ENCODE measurements at regions not wholly inside any gene's neighbourhood (a gene's known extent, or its start where the extent isn't known, plus 50 kb on each side); places are given as distances from the start of the nearest gene placed in this dataset.

DNA sequence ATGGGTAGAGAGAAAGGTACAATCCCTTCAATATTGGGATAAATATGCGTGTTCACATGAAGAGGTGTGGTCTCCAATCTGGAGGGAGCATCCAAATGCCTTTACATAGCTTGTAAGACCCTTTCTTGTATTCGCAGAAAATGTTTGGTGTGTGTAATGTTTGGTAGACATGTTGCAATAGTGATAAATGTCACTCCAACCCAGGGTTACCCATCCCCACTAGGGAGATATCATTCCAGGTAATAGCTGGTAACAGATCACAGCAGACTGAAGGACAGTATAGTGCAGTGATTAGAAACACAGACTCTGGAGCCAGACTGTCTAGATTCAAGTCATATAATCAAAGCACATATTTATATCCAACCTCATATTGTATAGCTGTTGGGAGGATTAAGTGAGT, 733.6 kb upstream of the TBX3 start:
- TF ChIP-seq ZFP30 (CRISPR knock-in tag; IDR thresholded peaks at IDR 0.05) = no peak
- no peak for TF ChIP-seq PATZ1 (CRISPR knock-in tag; IDR thresholded peaks at IDR 0.05; ENCODE audit: borderline replicate concordance)
- TF ChIP-seq, protein P1, sequence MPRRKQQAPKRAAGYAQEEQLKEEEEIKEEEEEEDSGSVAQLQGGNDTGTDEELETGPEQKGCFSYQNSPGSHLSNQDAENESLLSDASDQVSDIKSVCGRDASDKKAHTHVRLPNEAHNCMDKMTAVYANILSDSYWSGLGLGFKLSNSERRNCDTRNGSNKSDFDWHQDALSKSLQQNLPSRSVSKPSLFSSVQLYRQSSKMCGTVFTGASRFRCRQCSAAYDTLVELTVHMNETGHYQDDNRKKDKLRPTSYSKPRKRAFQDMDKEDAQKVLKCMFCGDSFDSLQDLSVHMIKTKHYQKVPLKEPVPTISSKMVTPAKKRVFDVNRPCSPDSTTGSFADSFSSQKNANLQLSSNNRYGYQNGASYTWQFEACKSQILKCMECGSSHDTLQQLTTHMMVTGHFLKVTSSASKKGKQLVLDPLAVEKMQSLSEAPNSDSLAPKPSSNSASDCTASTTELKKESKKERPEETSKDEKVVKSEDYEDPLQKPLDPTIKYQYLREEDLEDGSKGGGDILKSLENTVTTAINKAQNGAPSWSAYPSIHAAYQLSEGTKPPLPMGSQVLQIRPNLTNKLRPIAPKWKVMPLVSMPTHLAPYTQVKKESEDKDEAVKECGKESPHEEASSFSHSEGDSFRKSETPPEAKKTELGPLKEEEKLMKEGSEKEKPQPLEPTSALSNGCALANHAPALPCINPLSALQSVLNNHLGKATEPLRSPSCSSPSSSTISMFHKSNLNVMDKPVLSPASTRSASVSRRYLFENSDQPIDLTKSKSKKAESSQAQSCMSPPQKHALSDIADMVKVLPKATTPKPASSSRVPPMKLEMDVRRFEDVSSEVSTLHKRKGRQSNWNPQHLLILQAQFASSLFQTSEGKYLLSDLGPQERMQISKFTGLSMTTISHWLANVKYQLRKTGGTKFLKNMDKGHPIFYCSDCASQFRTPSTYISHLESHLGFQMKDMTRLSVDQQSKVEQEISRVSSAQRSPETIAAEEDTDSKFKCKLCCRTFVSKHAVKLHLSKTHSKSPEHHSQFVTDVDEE (CRISPR knock-in tag; IDR thresholded peaks at IDR 0.05) = no peak
- TF ChIP-seq ZNF8 (CRISPR knock-in tag; IDR thresholded peaks at IDR 0.05) = no peak
- no peak for TF ChIP-seq ZNF70 (CRISPR knock-in tag; IDR thresholded peaks at IDR 0.05)
- TF ChIP-seq RARB (CRISPR knock-in tag; IDR thresholded peaks at IDR 0.05) = no peak
